Activated CD4-positive, alpha-beta memory T cell treated with anti-CD3 and anti-CD28 coated beads, Interleukin-2, amount 10 ng/mL, durations not matched to agents 7 days and 5 days (primary cell): ENCODE measurements at regions not wholly inside any gene's neighbourhood (a gene's known extent, or its start where the extent isn't known, plus 50 kb on each side); places are given as distances from the start of the nearest gene placed in this dataset.
A peak's percentile ranks its signal among the peaks of the same experiment; 100 is the strongest.
"Not testable (repeated sequence)": the region's sequence is repeated elsewhere in the genome, so short reads cannot be mapped to it uniquely, and the experiment has no call there.

Experiments
- CTCF ChIA-PET: fragments of 350-600 bp; sonication (Branson Sonifier 250); formaldehyde crosslinking; loops from one replicate; lab custom pipeline; 2021; ENCODE audit warnings: antibody characterized with exemption, inconsistent platforms; lab: Charles Lee
- POLR2A ChIA-PET: fragments of 350-600 bp; sonication (Branson Sonifier 250); formaldehyde crosslinking; loops from one replicate; lab custom pipeline; 2021; ENCODE audit warnings: antibody characterized with exemption; lab: Charles Lee
- DNase-seq: peaks from one replicate; pipeline ENCODE4 v3.0.0-alpha.2; 2020
- H3K27ac Mint-ChIP-seq: one replicate; pipeline ENCODE4 v1.8.0; 2021; ENCODE audit warnings: mild to moderate bottlenecking, mixed read lengths
- H3K27me3 Mint-ChIP-seq: one replicate; pipeline ENCODE4 v1.8.0; 2021; ENCODE audit warnings: mixed read lengths
- H3K36me3 Mint-ChIP-seq: one replicate; pipeline ENCODE4 v1.8.0; 2021; ENCODE audit warnings: low read depth, mixed read lengths
- H3K4me1 Mint-ChIP-seq: one replicate; pipeline ENCODE4 v1.8.0; 2021; ENCODE audit warnings: mixed read lengths
- H3K4me3 Mint-ChIP-seq: one replicate; pipeline ENCODE4 v1.8.0; 2021; ENCODE audit warnings: mild to moderate bottlenecking, mixed read lengths
- H3K9me3 Mint-ChIP-seq: one replicate; pipeline ENCODE4 v1.8.0; 2021; ENCODE audit warnings: mixed read lengths

GRCh38 chr3:8307545-8308110, 194.0 kb upstream of the LMCD1 start:
- POLR2A ChIA-PET: no interaction called here
- CTCF ChIA-PET: interaction anchor here (0.6 to 1.2 kb wide), 2 partner anchors 18 to 109 kb away, joined by 4 to 5 read pairs; no protein-coding TSS in a partner anchor
- no peaks in the 10 kb centered on the region for H3K27me3 Mint-ChIP-seq

GRCh38 chr3:8311321-8311720, 190.3 kb upstream of the LMCD1 start:
- ChIA-PET POLR2A (no interaction called here), CTCF (no interaction called here)
- Mint-ChIP-seq H3K36me3 (no peaks in the 10 kb centered on the region), H3K9me3 (no peaks in the 10 kb centered on the region), H3K27me3 (no peaks in the 10 kb centered on the region), H3K4me1 (no peaks in the 10 kb centered on the region), H3K27ac (no peak overlapping the region), H3K4me3 (no peak overlapping the region)
- no peak for DNase-seq

More at GRCh38 chr3:8307545-8308110, 194.0 kb upstream of the LMCD1 start:
- Mint-ChIP-seq H3K4me1 (no peaks in the 10 kb centered on the region), H3K27ac (no peak overlapping the region), H3K4me3 (no peak overlapping the region), H3K36me3 (no peaks in the 10 kb centered on the region), H3K9me3 (no peaks in the 10 kb centered on the region)
- DNase-seq: no peak

- CTCF ChIA-PET: interaction anchor here (0.6 kb wide), 1 partner anchor 105 kb away, joined by 3 read pairs; no protein-coding TSS in a partner anchor
- no peak overlapping the region for H3K4me3 Mint-ChIP-seq
- no peaks in the 10 kb centered on the region for H3K9me3 Mint-ChIP-seq
- H3K27ac Mint-ChIP-seq: no peak overlapping the region
- POLR2A ChIA-PET: no interaction called here
- H3K36me3 Mint-ChIP-seq: no peaks in the 10 kb centered on the region
- H3K4me1 Mint-ChIP-seq: no peaks in the 10 kb centered on the region
- H3K27me3 Mint-ChIP-seq: no peaks in the 10 kb centered on the region
- DNase-seq: no peak
Measured at GRCh38 chr3:8312685-8313084, 188.9 kb upstream of the LMCD1 start.

- H3K9me3 Mint-ChIP-seq: no peaks in the 10 kb centered on the region
- no peaks in the 10 kb centered on the region for H3K36me3 Mint-ChIP-seq
- no peak overlapping the region for H3K4me3 Mint-ChIP-seq
- DNase-seq: no peak
- no peak overlapping the region for H3K27ac Mint-ChIP-seq
- H3K27me3 Mint-ChIP-seq: no peaks in the 10 kb centered on the region
- ChIA-PET CTCF (no interaction called here), POLR2A (no interaction called here)
- no peaks in the 10 kb centered on the region for H3K4me1 Mint-ChIP-seq
Measured at GRCh38 chr3:8313560-8314267, 187.9 kb upstream of the LMCD1 start.

GRCh38 chr3:8315526-8315925, 186.1 kb upstream of the LMCD1 start:
- POLR2A ChIA-PET, CTCF ChIA-PET: not testable (repeated sequence)

GRCh38 chr3:8317661-8318649, 183.7 kb upstream of the LMCD1 start:
- Mint-ChIP-seq H3K4me1 (no peaks in the 10 kb centered on the region), H3K27me3 (peaks cover 1% of the 10 kb centered on the region), H3K27ac (no peak overlapping the region), H3K4me3 (no peak overlapping the region), H3K9me3 (no peaks in the 10 kb centered on the region), H3K36me3 (no peaks in the 10 kb centered on the region)
- no peak for DNase-seq
- ChIA-PET CTCF (interaction anchor here (1.3 kb wide), 1 partner anchor 99 kb away, joined by 4 read pairs; no protein-coding TSS in a partner anchor), POLR2A (no interaction called here)

More at GRCh38 chr3:8315526-8315925, 186.1 kb upstream of the LMCD1 start:
- not testable (repeated sequence) for H3K27me3 Mint-ChIP-seq, H3K27ac Mint-ChIP-seq, DNase-seq, H3K9me3 Mint-ChIP-seq, H3K4me1 Mint-ChIP-seq, H3K4me3 Mint-ChIP-seq, H3K36me3 Mint-ChIP-seq

DNA sequence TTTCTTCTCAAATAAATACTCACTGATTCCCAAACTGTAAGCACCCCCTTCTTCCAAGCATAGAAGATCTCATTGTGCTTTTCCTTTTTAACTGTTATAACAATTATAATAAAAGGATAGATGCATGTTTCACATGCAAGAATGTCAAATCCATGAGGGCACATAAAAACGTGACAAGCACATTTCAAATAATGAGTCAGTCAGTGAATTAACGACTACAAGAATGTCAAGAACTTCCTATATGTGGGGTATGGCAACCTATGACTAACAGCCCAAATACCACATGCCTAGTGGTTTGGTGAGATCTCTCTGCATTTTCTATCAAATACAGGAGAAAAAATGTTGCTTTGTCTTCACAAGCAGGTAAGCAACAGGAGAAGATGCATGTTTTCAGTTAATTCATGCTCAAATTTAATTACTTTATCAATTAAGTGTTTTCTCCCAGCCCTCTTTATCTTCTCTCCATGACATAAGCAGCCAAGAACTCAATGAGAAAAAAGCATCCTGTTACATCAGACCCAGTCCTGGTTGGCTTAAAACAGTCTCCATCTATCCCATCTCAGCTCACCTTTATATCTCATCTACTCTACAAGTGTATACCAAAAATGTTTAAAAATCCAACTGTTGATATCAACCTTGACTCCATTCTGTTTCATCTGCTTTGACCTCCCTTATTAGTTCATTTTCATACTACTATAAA, 181.5 kb upstream of the LMCD1 start:
- CTCF ChIA-PET: interaction anchor here (0.9 kb wide), 1 partner anchor 287 kb away, joined by 3 read pairs; no protein-coding TSS in a partner anchor
- no peaks in the 10 kb centered on the region for H3K36me3 Mint-ChIP-seq
- no peaks in the 10 kb centered on the region for H3K4me1 Mint-ChIP-seq
- no peaks in the 10 kb centered on the region for H3K9me3 Mint-ChIP-seq
- POLR2A ChIA-PET: no interaction called here
- peaks cover 1% of the 10 kb centered on the region for H3K27me3 Mint-ChIP-seq
- no peak overlapping the region for H3K4me3 Mint-ChIP-seq
- no peak for DNase-seq
- H3K27ac Mint-ChIP-seq: no peak overlapping the region

DNA sequence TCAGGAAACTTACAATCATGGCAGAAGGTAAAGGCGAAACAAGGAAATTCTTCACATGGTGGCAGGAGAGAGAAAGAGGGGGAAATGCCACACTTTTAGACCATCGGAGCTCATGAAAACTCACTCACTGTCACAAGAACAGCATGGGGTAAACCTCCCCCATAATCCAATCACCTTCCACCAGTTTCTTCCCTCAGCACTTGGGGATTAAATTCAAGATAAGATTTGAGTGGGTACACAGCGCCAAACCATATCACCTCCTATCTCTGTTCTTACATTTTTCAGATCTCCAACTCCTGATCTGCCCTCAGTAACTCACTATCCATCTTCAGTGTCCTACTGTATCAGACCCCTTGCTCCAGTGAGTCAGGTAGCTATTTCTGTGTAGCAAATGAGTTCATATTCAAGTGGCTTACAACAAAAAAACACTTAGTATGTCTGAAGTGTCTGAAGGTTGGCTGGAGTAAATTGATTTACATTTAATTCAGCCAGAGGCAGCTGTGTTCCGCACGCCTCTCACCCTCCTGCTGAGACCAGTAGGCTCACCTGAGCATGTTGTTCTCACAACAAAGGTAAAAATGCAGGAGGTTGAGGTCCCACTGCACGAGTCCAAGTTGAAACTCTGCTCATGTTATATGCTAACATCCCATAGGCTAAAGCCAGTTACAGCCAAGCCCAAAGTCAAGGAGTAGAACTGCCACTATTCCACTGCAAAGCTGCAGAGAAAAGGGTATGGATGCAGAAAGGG, 180.7 kb upstream of the LMCD1 start:
- H3K27ac Mint-ChIP-seq: no peak overlapping the region
- POLR2A ChIA-PET: no interaction called here

GRCh38 chr3:8324747-8325146, 176.9 kb upstream of the LMCD1 start:
- CTCF ChIA-PET: interaction anchor here (0.6 to 7.1 kb wide), 10 partner anchors 20 to 99 kb away, joined by 3 to 178 read pairs (median 3); no protein-coding TSS in a partner anchor
- Mint-ChIP-seq H3K4me1 (no peaks in the 10 kb centered on the region), H3K9me3 (no peaks in the 10 kb centered on the region), H3K36me3 (no peaks in the 10 kb centered on the region), H3K27ac (no peak overlapping the region), H3K27me3 (peaks cover 1% of the 10 kb centered on the region), H3K4me3 (no peak overlapping the region)
- POLR2A ChIA-PET: interaction anchor here (1.4 kb wide), 1 partner anchor 92 kb away, joined by 9 read pairs; no protein-coding TSS in a partner anchor
- peak; percentile 66 for DNase-seq

More for the DNA sequence above, 180.7 kb upstream of the LMCD1 start:
- Mint-ChIP-seq H3K27me3 (peaks cover 1% of the 10 kb centered on the region), H3K4me1 (no peaks in the 10 kb centered on the region), H3K9me3 (no peaks in the 10 kb centered on the region), H3K4me3 (no peak overlapping the region), H3K36me3 (no peaks in the 10 kb centered on the region)
- CTCF ChIA-PET: interaction anchor here (0.9 kb wide), 1 partner anchor 286 kb away, joined by 3 read pairs; no protein-coding TSS in a partner anchor
- no peak for DNase-seq

GRCh38 chr3:8325306-8325705, 176.3 kb upstream of the LMCD1 start:
- Mint-ChIP-seq H3K27ac (no peak overlapping the region), H3K9me3 (no peaks in the 10 kb centered on the region), H3K4me1 (no peaks in the 10 kb centered on the region), H3K4me3 (no peak overlapping the region), H3K36me3 (no peaks in the 10 kb centered on the region), H3K27me3 (peaks cover 1% of the 10 kb centered on the region)
- ChIA-PET POLR2A (interaction anchor here (1.4 kb wide), 1 partner anchor 92 kb away, joined by 9 read pairs; no protein-coding TSS in a partner anchor), CTCF (interaction anchor here (0.7 to 7.1 kb wide), 10 partner anchors 18 to 932 kb away, joined by 3 to 178 read pairs (median 4); no protein-coding TSS in a partner anchor)
- no peak for DNase-seq

GRCh38 chr3:8325833-8326232, 175.8 kb upstream of the LMCD1 start:
- POLR2A ChIA-PET, H3K4me3 Mint-ChIP-seq, H3K27me3 Mint-ChIP-seq, DNase-seq, H3K27ac Mint-ChIP-seq, H3K36me3 Mint-ChIP-seq, H3K9me3 Mint-ChIP-seq, H3K4me1 Mint-ChIP-seq: not testable (repeated sequence)
- CTCF ChIA-PET: interaction anchor here (0.7 to 7.1 kb wide), 6 partner anchors 19 to 932 kb away, joined by 3 to 178 read pairs (median 4); no protein-coding TSS in a partner anchor
